Activated CD4-positive, alpha-beta memory T cell treated with anti-CD3 and anti-CD28 coated beads, Interleukin-2, amount 10 ng/mL, durations not matched to agents 7 days and 5 days (primary cell): ENCODE measurements at regions not wholly inside any gene's neighbourhood (a gene's known extent, or its start where the extent isn't known, plus 50 kb on each side); places are given as distances from the start of the nearest gene placed in this dataset.

Experiments
- CTCF ChIA-PET: fragments of 350-600 bp; sonication (Branson Sonifier 250); formaldehyde crosslinking; loops from one replicate; lab custom pipeline; 2021; ENCODE audit warnings: antibody characterized with exemption, inconsistent platforms; lab: Charles Lee
- POLR2A ChIA-PET: fragments of 350-600 bp; sonication (Branson Sonifier 250); formaldehyde crosslinking; loops from one replicate; lab custom pipeline; 2021; ENCODE audit warnings: antibody characterized with exemption; lab: Charles Lee
- DNase-seq: peaks from one replicate; pipeline ENCODE4 v3.0.0-alpha.2; 2020
- H3K27ac Mint-ChIP-seq: one replicate; pipeline ENCODE4 v1.8.0; 2021; ENCODE audit warnings: mild to moderate bottlenecking, mixed read lengths
- H3K27me3 Mint-ChIP-seq: one replicate; pipeline ENCODE4 v1.8.0; 2021; ENCODE audit warnings: mixed read lengths
- H3K36me3 Mint-ChIP-seq: one replicate; pipeline ENCODE4 v1.8.0; 2021; ENCODE audit warnings: low read depth, mixed read lengths
- H3K4me1 Mint-ChIP-seq: one replicate; pipeline ENCODE4 v1.8.0; 2021; ENCODE audit warnings: mixed read lengths
- H3K4me3 Mint-ChIP-seq: one replicate; pipeline ENCODE4 v1.8.0; 2021; ENCODE audit warnings: mild to moderate bottlenecking, mixed read lengths
- H3K9me3 Mint-ChIP-seq: one replicate; pipeline ENCODE4 v1.8.0; 2021; ENCODE audit warnings: mixed read lengths

GRCh38 chr20:57806975-57807374, 97.2 kb upstream of the PMEPA1 start:
- Mint-ChIP-seq H3K9me3 (no peaks in the 10 kb centered on the region), H3K27me3 (peaks cover 4% of the 10 kb centered on the region), H3K27ac (no peak overlapping the region), H3K4me1 (no peaks in the 10 kb centered on the region), H3K4me3 (no peak overlapping the region), H3K36me3 (no peaks in the 10 kb centered on the region)
- DNase-seq: no peak
- CTCF ChIA-PET: no interaction called here
- POLR2A ChIA-PET: no interaction called here

DNA sequence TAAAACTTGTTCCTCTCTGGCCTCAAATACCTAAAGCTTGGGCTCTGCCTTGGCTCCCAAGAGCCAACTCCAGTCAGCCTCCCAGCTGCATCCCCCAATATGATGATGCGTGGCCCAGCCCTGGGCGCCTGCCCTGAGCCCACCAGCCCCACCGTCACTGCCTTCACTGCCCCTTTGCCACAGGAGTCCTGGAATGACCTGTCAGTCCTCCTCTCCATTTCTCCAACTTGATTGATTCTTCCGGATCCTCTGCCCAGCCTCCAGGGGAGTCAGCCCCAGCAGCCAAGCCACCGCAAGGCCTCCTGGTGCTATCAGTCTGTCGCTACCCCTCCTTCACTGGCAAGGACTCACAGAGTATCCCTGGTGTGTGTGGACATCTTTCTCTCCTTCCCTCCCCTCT, 96.7 kb upstream of the PMEPA1 start:
- no peaks in the 10 kb centered on the region for H3K36me3 Mint-ChIP-seq
- no peak overlapping the region for H3K4me3 Mint-ChIP-seq
- no peaks in the 10 kb centered on the region for H3K4me1 Mint-ChIP-seq
- H3K27me3 Mint-ChIP-seq: peaks cover 4% of the 10 kb centered on the region
- H3K27ac Mint-ChIP-seq: no peak overlapping the region
- ChIA-PET POLR2A (no interaction called here), CTCF (no interaction called here)
- no peak for DNase-seq
- H3K9me3 Mint-ChIP-seq: no peaks in the 10 kb centered on the region

DNA sequence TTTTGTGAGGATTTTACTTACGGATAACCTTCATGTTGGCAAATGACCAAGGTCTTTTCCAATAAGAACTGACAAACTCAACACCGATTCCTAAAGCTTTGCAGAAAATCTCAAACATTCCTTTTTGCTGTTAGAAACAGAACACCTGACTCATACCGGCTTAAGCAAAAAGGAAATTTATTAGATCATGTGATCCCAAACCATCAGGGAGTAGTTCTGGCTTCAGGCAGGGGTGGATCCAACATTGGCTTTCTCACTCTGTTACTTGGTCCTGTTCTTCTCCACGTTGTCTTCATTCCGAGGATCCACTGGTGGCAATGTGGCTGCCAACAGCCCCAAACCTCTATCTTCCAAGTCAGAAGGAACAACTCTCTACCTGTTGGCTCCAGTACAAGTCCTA, 95.9 kb upstream of the PMEPA1 start:
- POLR2A ChIA-PET: no interaction called here
- Mint-ChIP-seq H3K4me1 (no peaks in the 10 kb centered on the region), H3K9me3 (no peaks in the 10 kb centered on the region), H3K4me3 (no peak overlapping the region), H3K36me3 (no peaks in the 10 kb centered on the region), H3K27me3 (peaks cover 4% of the 10 kb centered on the region), H3K27ac (no peak overlapping the region)
- no peak for DNase-seq
- CTCF ChIA-PET: no interaction called here

GRCh38 chr20:57804470-57805250, 94.8 kb upstream of the PMEPA1 start:
- CTCF ChIA-PET: interaction anchor here (0.8 kb wide), 1 partner anchor 150 kb away, joined by 3 read pairs; no protein-coding TSS in a partner anchor
- no peaks in the 10 kb centered on the region for H3K4me1 Mint-ChIP-seq
- no peak for DNase-seq
- no peaks in the 10 kb centered on the region for H3K9me3 Mint-ChIP-seq
- peaks cover 4% of the 10 kb centered on the region for H3K27me3 Mint-ChIP-seq
- H3K27ac Mint-ChIP-seq: no peak overlapping the region
- H3K4me3 Mint-ChIP-seq: no peak overlapping the region
- POLR2A ChIA-PET: interaction anchor here (0.6 kb wide), 1 partner anchor 110 kb away, joined by 3 read pairs; no protein-coding TSS in a partner anchor
- no peaks in the 10 kb centered on the region for H3K36me3 Mint-ChIP-seq

DNA sequence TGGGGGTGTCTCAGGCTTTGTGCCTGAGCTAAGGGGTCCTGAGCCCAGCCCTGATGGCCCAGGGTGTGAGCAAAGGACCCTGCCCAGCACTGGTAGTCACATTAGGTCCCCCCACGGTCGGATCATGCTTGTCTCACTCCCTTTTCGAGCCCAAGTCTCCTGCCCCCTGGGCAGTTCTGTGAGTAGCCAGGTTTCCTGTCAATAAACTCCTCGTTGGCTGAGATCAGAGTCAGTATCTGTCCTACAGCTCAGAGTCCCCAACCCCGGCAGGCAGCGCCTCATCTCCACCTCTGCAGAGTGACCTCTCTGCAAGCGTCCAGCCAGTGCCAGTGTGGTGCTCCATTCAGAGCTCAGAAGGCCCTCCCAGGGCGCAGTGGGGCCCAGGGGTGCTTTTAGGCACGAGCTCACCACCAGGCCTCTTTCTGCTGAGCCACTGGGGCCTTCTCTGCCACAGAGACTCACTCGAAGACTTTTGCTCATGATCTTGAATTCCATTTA, 93.7 kb upstream of the PMEPA1 start:
- H3K27ac Mint-ChIP-seq: no peak overlapping the region
- CTCF ChIA-PET: interaction anchor here (0.8 kb wide), 1 partner anchor 149 kb away, joined by 3 read pairs; no protein-coding TSS in a partner anchor
- no peaks in the 10 kb centered on the region for H3K36me3 Mint-ChIP-seq
- POLR2A ChIA-PET: no interaction called here
- no peaks in the 10 kb centered on the region for H3K4me1 Mint-ChIP-seq
- DNase-seq: no peak
- H3K27me3 Mint-ChIP-seq: peaks cover 4% of the 10 kb centered on the region
- H3K4me3 Mint-ChIP-seq: no peak overlapping the region
- H3K9me3 Mint-ChIP-seq: no peaks in the 10 kb centered on the region

- no peaks in the 10 kb centered on the region for H3K4me1 Mint-ChIP-seq
- ChIA-PET CTCF (no interaction called here), POLR2A (no interaction called here)
- no peaks in the 10 kb centered on the region for H3K9me3 Mint-ChIP-seq
- H3K27ac Mint-ChIP-seq: no peak overlapping the region
- H3K4me3 Mint-ChIP-seq: no peak overlapping the region
- no peaks in the 10 kb centered on the region for H3K36me3 Mint-ChIP-seq
- peaks cover 4% of the 10 kb centered on the region for H3K27me3 Mint-ChIP-seq
- DNase-seq: no peak
Observed at GRCh38 chr20:57802765-57803507, 93.1 kb upstream of the PMEPA1 start.

DNA sequence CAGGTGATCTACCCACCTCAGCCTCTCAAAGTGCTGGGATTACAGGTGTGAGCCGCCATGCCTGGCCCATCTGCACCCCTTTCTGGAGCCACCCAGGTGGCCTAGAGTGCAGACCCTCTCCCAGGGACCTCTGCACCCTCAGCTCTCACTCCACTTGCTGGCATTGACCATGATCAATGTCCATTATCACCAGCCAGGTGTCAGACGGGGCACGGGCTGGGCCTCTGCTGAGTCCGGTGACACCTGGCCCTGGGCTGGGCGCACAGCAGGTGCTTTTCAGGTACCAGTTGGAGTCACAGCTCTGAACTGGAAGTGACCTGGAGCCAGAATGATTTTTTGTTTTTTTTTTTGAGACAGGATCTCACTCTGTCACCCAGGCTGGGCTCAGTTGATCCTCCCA, 91.8 kb upstream of the PMEPA1 start:
- no peaks in the 10 kb centered on the region for H3K36me3 Mint-ChIP-seq
- no peaks in the 10 kb centered on the region for H3K4me1 Mint-ChIP-seq
- H3K9me3 Mint-ChIP-seq: no peaks in the 10 kb centered on the region
- no peak overlapping the region for H3K4me3 Mint-ChIP-seq
- CTCF ChIA-PET: no interaction called here
- no peak for DNase-seq
- no peak overlapping the region for H3K27ac Mint-ChIP-seq
- POLR2A ChIA-PET: no interaction called here
- H3K27me3 Mint-ChIP-seq: peaks cover 5% of the 10 kb centered on the region

- POLR2A ChIA-PET: no interaction called here
- Mint-ChIP-seq H3K4me1 (no peaks in the 10 kb centered on the region), H3K27me3 (peaks cover 4% of the 10 kb centered on the region), H3K27ac (no peak overlapping the region), H3K36me3 (no peaks in the 10 kb centered on the region), H3K9me3 (no peaks in the 10 kb centered on the region), H3K4me3 (no peak overlapping the region)
- no peak for DNase-seq
- CTCF ChIA-PET: no interaction called here
Observed at GRCh38 chr20:57800791-57801430, 91.1 kb upstream of the PMEPA1 start.

GRCh38 chr20:57797401-57797800, 87.6 kb upstream of the PMEPA1 start:
- POLR2A ChIA-PET: no interaction called here
- Mint-ChIP-seq H3K27me3 (peaks cover 5% of the 10 kb centered on the region), H3K27ac (no peak overlapping the region), H3K9me3 (no peaks in the 10 kb centered on the region), H3K36me3 (no peaks in the 10 kb centered on the region), H3K4me1 (no peaks in the 10 kb centered on the region), H3K4me3 (no peak overlapping the region)
- DNase-seq: no peak
- CTCF ChIA-PET: no interaction called here

DNA sequence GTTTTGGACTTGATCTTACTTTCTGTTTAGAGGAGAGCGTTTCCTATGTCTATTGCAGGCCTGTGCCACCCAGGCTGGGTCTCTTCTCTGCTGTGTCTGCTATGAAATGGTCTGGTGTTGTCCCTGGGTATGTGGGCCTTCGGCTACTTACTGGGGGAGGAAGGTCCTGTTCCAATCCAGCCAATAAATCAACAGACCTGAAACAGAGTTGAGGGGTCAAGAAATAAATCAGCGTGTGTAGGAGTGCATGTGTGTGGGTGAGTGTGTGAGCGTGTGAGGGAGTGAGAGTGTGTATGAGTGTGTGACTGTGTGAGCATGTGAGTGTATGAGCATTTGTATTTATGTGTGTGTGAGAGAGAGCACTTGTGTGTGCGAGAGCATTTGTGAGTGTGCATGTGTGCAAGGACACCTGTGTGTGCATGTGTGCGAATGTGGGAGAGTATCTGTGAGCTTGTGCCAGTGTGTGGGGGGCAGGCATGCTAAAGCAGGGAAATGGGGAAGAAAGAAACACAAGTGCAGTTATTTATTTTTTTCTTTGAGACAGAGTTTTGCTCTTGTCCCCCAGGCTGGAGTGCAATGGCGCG, 86.3 kb upstream of the PMEPA1 start:
- no peaks in the 10 kb centered on the region for H3K36me3 Mint-ChIP-seq
- H3K27ac Mint-ChIP-seq: no peak overlapping the region
- ChIA-PET POLR2A (no interaction called here), CTCF (no interaction called here)
- peaks cover 2% of the 10 kb centered on the region for H3K9me3 Mint-ChIP-seq
- H3K4me3 Mint-ChIP-seq: no peak overlapping the region
- H3K4me1 Mint-ChIP-seq: no peaks in the 10 kb centered on the region
- DNase-seq: no peak
- peaks cover 5% of the 10 kb centered on the region for H3K27me3 Mint-ChIP-seq

DNA sequence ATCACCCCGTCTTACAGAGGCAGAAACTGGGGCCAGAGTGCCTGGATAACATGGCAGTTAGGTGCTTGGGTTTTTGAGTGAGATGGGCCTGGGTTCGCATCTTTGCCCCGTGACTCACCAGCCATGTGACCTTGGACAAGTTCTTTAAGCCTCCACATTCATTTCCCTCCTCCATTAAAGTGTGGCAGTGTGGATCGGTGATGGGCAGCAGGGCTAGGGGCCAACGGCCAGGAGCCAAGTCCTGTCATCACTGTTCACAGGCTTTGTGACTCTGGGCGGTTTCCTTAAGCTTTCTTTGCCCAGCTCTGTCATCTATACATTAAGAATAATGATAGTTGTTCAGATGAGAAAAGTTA, 85.5 kb upstream of the PMEPA1 start:
- ChIA-PET POLR2A (no interaction called here), CTCF (no interaction called here)
- peaks cover 2% of the 10 kb centered on the region for H3K9me3 Mint-ChIP-seq
- no peak overlapping the region for H3K27ac Mint-ChIP-seq
- DNase-seq: no peak
- peaks cover 5% of the 10 kb centered on the region for H3K27me3 Mint-ChIP-seq
- no peaks in the 10 kb centered on the region for H3K36me3 Mint-ChIP-seq
- no peaks in the 10 kb centered on the region for H3K4me1 Mint-ChIP-seq
- H3K4me3 Mint-ChIP-seq: no peak overlapping the region

GRCh38 chr20:57794600-57795341, 85.0 kb upstream of the PMEPA1 start:
- Mint-ChIP-seq H3K9me3 (peaks cover 2% of the 10 kb centered on the region), H3K36me3 (no peaks in the 10 kb centered on the region), H3K27me3 (peaks cover 5% of the 10 kb centered on the region), H3K27ac (no peak overlapping the region), H3K4me3 (no peak overlapping the region), H3K4me1 (no peaks in the 10 kb centered on the region)
- CTCF ChIA-PET: no interaction called here
- DNase-seq: no peak
- POLR2A ChIA-PET: no interaction called here
